H1 (cell line): ENCODE measurements at regions not wholly inside any gene's neighbourhood (a gene's known extent, or its start where the extent isn't known, plus 50 kb on each side); places are given as distances from the start of the nearest gene placed in this dataset.

Experiments
- CTCF ChIA-PET: fragments of 300-600 bp; sonication (Branson Sonifier 250); formaldehyde crosslinking; loops from one replicate; lab custom pipeline; 2021; ENCODE audit not compliant: partially characterized antibody; lab: Charles Lee
- POLR2A ChIA-PET: fragments of 300-600 bp; sonication (Branson Sonifier 250); formaldehyde crosslinking; loops from one replicate; lab custom pipeline; 2021; ENCODE audit warnings: inconsistent platforms; ENCODE audit not compliant: partially characterized antibody; lab: Charles Lee
- DNase-seq, 2 experiments: peaks; one replicate each; pipeline versions ENCODE4 v3.0.0 to v3.0.0-alpha.2; 2010 to 2022; ENCODE audit warnings: low spot score in 2 of 2, low read depth in 1 of 2, mixed read lengths in 1 of 2
- FAIRE-seq: peaks from 2 replicates; lab custom pipeline; 2011; peaks lifted over from hg19 to GRCh38; lab: Jason Lieb, UNC
- H2AFZ ChIP-seq: 2 replicates; pipeline ENCODE4 v1.8.1; 2012; ENCODE audit warnings: low read length, inconsistent platforms
- H2AK5ac ChIP-seq: 2 replicates; pipeline ENCODE4 v1.6.1; 2013; ENCODE audit warnings: low read depth, low read length
- H2BK120ac ChIP-seq: replicated peaks from 2 replicates; pipeline ENCODE3; 2013; ENCODE audit warnings: low read depth, low read length, inconsistent platforms
- H2BK12ac ChIP-seq: 2 replicates; pipeline ENCODE4 v1.6.1; 2013; ENCODE audit warnings: low read depth, low read length
- H2BK15ac ChIP-seq: 2 replicates; pipeline ENCODE4 v1.6.1; 2013; ENCODE audit warnings: low read length
- H2BK20ac ChIP-seq: 2 replicates; pipeline ENCODE4 v1.6.1; 2013; ENCODE audit warnings: low read length
- H2BK5ac ChIP-seq: 2 replicates; pipeline ENCODE4 v1.6.1; 2013; ENCODE audit warnings: low read depth, low read length
- H3K14ac ChIP-seq: 2 replicates; pipeline ENCODE4 v1.6.1; 2013; ENCODE audit warnings: inconsistent platforms; ENCODE audit not compliant: insufficient read length
- H3K18ac ChIP-seq: 2 replicates; pipeline ENCODE4 v1.6.1; 2013; ENCODE audit warnings: low read length; ENCODE audit errors: extremely low read depth
- H3K23ac ChIP-seq: 2 replicates; pipeline ENCODE4 v1.6.1; 2013; ENCODE audit warnings: inconsistent platforms; ENCODE audit not compliant: insufficient read length
- H3K23me2 ChIP-seq: 2 replicates; pipeline ENCODE4 v1.6.1; 2013; ENCODE audit warnings: low read depth, low read length
- H3K27ac ChIP-seq: 2 replicates; pipeline ENCODE4 v1.6.1; 2011; ENCODE audit warnings: low read depth, low read length, inconsistent platforms
- H3K27me3 ChIP-seq, 4 experiments: replicated peaks in 1 of 4; 1 replicate in 1 of 4; 2 replicates in 3 of 4; pipeline versions ENCODE4 v1.6.1 to v1.8.1; 2011 to 2013; ENCODE audit warnings: low read length in 3 of 4, mild to moderate bottlenecking in 3 of 4, inconsistent platforms in 2 of 4, mixed read lengths in 2 of 4, moderate library complexity in 1 of 4; ENCODE audit not compliant: control insufficient read depth in 3 of 4, insufficient read depth in 3 of 4; ENCODE audit errors: extremely low read depth in 1 of 4
- H3K36me3 ChIP-seq, 4 experiments: 2 replicates each; pipeline versions ENCODE4 v1.6.1 to v1.8.1; 2011 to 2013; ENCODE audit warnings: mild to moderate bottlenecking in 4 of 4, low read length in 3 of 4, moderate library complexity in 2 of 4, control low read depth in 1 of 4, inconsistent platforms in 1 of 4; ENCODE audit not compliant: insufficient read depth in 4 of 4, control insufficient read depth in 2 of 4
- H3K4ac ChIP-seq: replicated peaks from 2 replicates; pipeline ENCODE3; 2013; ENCODE audit warnings: low read length, low read depth, mixed read lengths, inconsistent platforms; ENCODE audit not compliant: insufficient read length
- H3K4me1 ChIP-seq, 4 experiments: replicated peaks in 1 of 4; 1 replicate in 1 of 4; 2 replicates in 3 of 4; pipeline versions ENCODE4 v1.6.1 to v1.8.1; 2011 to 2013; ENCODE audit warnings: low read length in 3 of 4, inconsistent platforms in 2 of 4, mixed read lengths in 1 of 4; ENCODE audit not compliant: insufficient read depth in 4 of 4, control insufficient read depth in 3 of 4
- H3K4me2 ChIP-seq, 2 experiments: 2 replicates each; pipeline versions ENCODE4 v1.6.1 to v1.8.1; 2011 to 2013; ENCODE audit warnings: low read depth in 2 of 2, low read length in 2 of 2, control low read depth in 1 of 2, inconsistent platforms in 1 of 2, mild to moderate bottlenecking in 1 of 2; ENCODE audit not compliant: insufficient read depth in 1 of 2
- H3K4me3 ChIP-seq, 4 experiments: fragments of 200-600, 300-600 bp in 1 of 4; sonication (generic), shearing (Covaris generic), sonication (Bioruptor Twin) in 1 of 4; 2 replicates each; pipeline versions ENCODE4 v1.5.1 to v1.8.1; 2011 to 2016; ENCODE audit warnings: low read length in 4 of 4, low read depth in 3 of 4, control low read depth in 2 of 4, inconsistent platforms in 2 of 4, mild to moderate bottlenecking in 2 of 4, mixed read lengths in 1 of 4, moderate library complexity in 1 of 4; ENCODE audit not compliant: insufficient read depth in 2 of 4; ENCODE audit errors: extremely low read depth in 1 of 4
- H3K56ac ChIP-seq: replicated peaks from 2 replicates; pipeline ENCODE3; 2013; ENCODE audit warnings: low read depth, mild to moderate bottlenecking, mixed read lengths, low read length, inconsistent platforms; ENCODE audit not compliant: insufficient read length
- H3K79me1 ChIP-seq: 2 replicates; pipeline ENCODE4 v1.6.1; 2013; ENCODE audit warnings: low read depth, low read length, control low read depth
- H3K79me2 ChIP-seq, 2 experiments: 2 replicates each; pipeline versions ENCODE4 v1.6.1 to v1.8.1; 2012 to 2013; ENCODE audit warnings: low read length in 2 of 2, mild to moderate bottlenecking in 2 of 2, inconsistent platforms in 1 of 2; ENCODE audit not compliant: insufficient read depth in 2 of 2, control insufficient read depth in 1 of 2
- H3K9ac ChIP-seq, 4 experiments: replicated peaks in 1 of 4; 1 replicate in 1 of 4; 2 replicates in 3 of 4; pipeline versions ENCODE4 v1.6.1 to v1.8.1; 2011 to 2013; ENCODE audit warnings: low read depth in 3 of 4, low read length in 3 of 4, control low read depth in 2 of 4, mild to moderate bottlenecking in 2 of 4, moderate library complexity in 2 of 4, inconsistent platforms in 1 of 4; ENCODE audit errors: extremely low read depth in 1 of 4
- H3K9me3 ChIP-seq, 2 experiments: 2 replicates each; pipeline versions ENCODE4 v1.6.1 to v1.8.1; 2012 to 2013; ENCODE audit warnings: mild to moderate bottlenecking in 2 of 2, moderate library complexity in 2 of 2, control low read depth in 1 of 2, inconsistent platforms in 1 of 2, low read depth in 1 of 2, low read length in 1 of 2, mixed read lengths in 1 of 2; ENCODE audit not compliant: insufficient read depth in 2 of 2
- H4K20me1 ChIP-seq, 2 experiments: replicated peaks in 1 of 2; 2 replicates each; pipeline versions ENCODE3 to v1.8.1; 2011 to 2013; ENCODE audit warnings: inconsistent platforms in 2 of 2, low read length in 2 of 2, mild to moderate bottlenecking in 1 of 2; ENCODE audit not compliant: insufficient read depth in 2 of 2, control insufficient read depth in 1 of 2
- H4K5ac ChIP-seq: 2 replicates; pipeline ENCODE4 v1.6.1; 2013; ENCODE audit warnings: low read length, low read depth, mixed read lengths, inconsistent platforms; ENCODE audit not compliant: insufficient read length
- H4K8ac ChIP-seq: 2 replicates; pipeline ENCODE4 v1.8.0; 2013; ENCODE audit warnings: mild to moderate bottlenecking, moderate library complexity, low read length, inconsistent platforms; ENCODE audit not compliant: insufficient read depth; ENCODE audit errors: extremely low read depth
- H4K91ac ChIP-seq: replicated peaks from 2 replicates; pipeline ENCODE3; 2013; ENCODE audit warnings: low read length, mixed read lengths, inconsistent platforms; ENCODE audit not compliant: insufficient read length
- GTF2F1 ChIP-seq: IDR thresholded peaks from 2 replicates; pipeline ENCODE4 v1.6.1; 2012; ENCODE audit warnings: low read depth, low read length, improper control_type of control experiment, borderline replicate concordance
- SIX5 ChIP-seq: IDR thresholded peaks from 2 replicates; pipeline ENCODE4 v1.6.1; 2011; ENCODE audit warnings: mild to moderate bottlenecking, low read depth, low read length
- SUZ12 ChIP-seq: fragments of 200-600 bp; sonication (generic); IDR thresholded peaks from 2 replicates; pipeline ENCODE4 v1.6.1; 2012; ENCODE audit warnings: mild to moderate bottlenecking, inconsistent platforms, low read length, moderate library complexity, mixed read lengths
- TBP ChIP-seq: IDR thresholded peaks from 2 replicates; pipeline ENCODE4 v1.6.1; 2011; ENCODE audit warnings: low read depth, low read length, improper control_type of control experiment
- WGBS, 2 experiments: shearing (Covaris generic) in 1 of 2; methylation state at CpG; one replicate each; pipeline versions ENCODE4 v1.1.6 to v1.1.7; 2013 to 2015; ENCODE audit warnings: low lambda C conversion rate in 2 of 2, mixed read lengths in 2 of 2, inconsistent platforms in 1 of 2, low coverage in 1 of 2, missing lambda C conversion rate in 1 of 2; ENCODE audit not compliant: insufficient replicate concordance in 2 of 2, insufficient coverage in 1 of 2, insufficient read length in 1 of 2; ENCODE audit errors: extremely low coverage in 1 of 2, missing lambda C conversion rate in 1 of 2; 5-methylcytosine and 5-hydroxymethylcytosine counted together

DNA sequence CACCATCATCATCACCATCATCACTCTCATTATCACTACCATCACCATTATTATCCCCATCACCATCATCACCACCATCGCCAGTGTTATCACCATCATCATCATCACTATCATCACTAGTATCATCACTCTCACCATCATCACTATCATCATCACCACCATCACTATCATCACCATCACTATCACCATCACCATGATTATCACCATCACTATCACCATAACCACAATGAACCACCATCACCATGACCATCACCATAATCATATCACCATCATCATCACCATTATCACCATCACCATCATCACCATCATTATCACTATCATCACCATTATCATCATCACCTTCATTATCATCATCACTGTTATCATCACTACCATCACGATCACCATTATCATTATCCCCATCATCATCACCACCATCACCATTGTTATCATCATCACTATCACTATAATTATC is 326.7 kb downstream of the BRD1 start:
- Histone ChIP-seq H3K14ac (no peak overlapping the region), H3K27ac (no peak overlapping the region), H3K4me1 (no peaks in the 10 kb centered on the region), H3K9me3 (peaks cover 0 to 3% of the 10 kb centered on the region in 2 experiments; a peak in 1 of 4 replicates), H3K18ac (no peak overlapping the region), H2BK5ac (no peak overlapping the region; the same call in 1 of the 2 replicates), H3K4me2 (no peak overlapping the region), H2BK120ac (no peak overlapping the region), H3K4ac (no peak overlapping the region), H3K9ac (no peak overlapping the region), H4K20me1 (peaks cover 0 to 7% of the 10 kb centered on the region in 2 experiments), H2AFZ (no peak overlapping the region), H3K23ac (no peak overlapping the region), H3K36me3 (no peaks in the 10 kb centered on the region), H4K8ac (no peak overlapping the region), H3K23me2 (peaks cover 13% of the 10 kb centered on the region; the same call in 1 of the 2 replicates), H3K79me2 (no peaks in the 10 kb centered on the region), H4K5ac (no peak overlapping the region), H3K56ac (peak overlapping the region; percentile 71), H3K27me3 (no peaks in the 10 kb centered on the region), H3K79me1 (no peaks in the 10 kb centered on the region), H2AK5ac (peak overlapping the region; percentile 61; the same call in 1 of the 2 replicates), H4K91ac (no peak overlapping the region), H3K4me3 (no peak overlapping the region), H2BK12ac (peak overlapping the region; percentile 7; the same call in 1 of the 2 replicates), H2BK20ac (no peak overlapping the region), H2BK15ac (no peak overlapping the region)
- FAIRE-seq: no peak
- CTCF ChIA-PET: no interaction called here
- WGBS, 2 experiments: 93% methylated on average over 2 of the region's 2 CpGs; no CpG with 5 or more reads in 1 of the 2 experiments
- no peak for DNase-seq
- POLR2A ChIA-PET: no interaction called here
- no peak for TF ChIP-seq TBP
- no peak for TF ChIP-seq GTF2F1
- no peak for TF ChIP-seq SIX5
- no peak for TF ChIP-seq SUZ12
